NCI-H460 (cell line): ENCODE measurements at regions not wholly inside any gene's neighbourhood (a gene's known extent, or its start where the extent isn't known, plus 50 kb on each side); places are given as distances from the start of the nearest gene placed in this dataset.
"Not testable (repeated sequence)": the region's sequence is repeated elsewhere in the genome, so short reads cannot be mapped to it uniquely, and the experiment has no call there.

Experiments
- DNase-seq: peaks from one replicate; pipeline ENCODE4 v3.0.0-alpha.2; 2016; ENCODE audit warnings: low read depth; ENCODE audit errors: extremely low read depth

GRCh38 chr2:85969367-85969766 is 80.6 kb upstream of the ST3GAL5 start:
- not testable (repeated sequence) for DNase-seq

- not testable (repeated sequence) for DNase-seq
Observed at GRCh38 chr2:85965770-85966169, 77.0 kb upstream of the ST3GAL5 start.

- peak; percentile 43 for DNase-seq
Observed at GRCh38 chr2:85963747-85964418, 75.1 kb upstream of the ST3GAL5 start.

- no peak for DNase-seq
Observed at GRCh38 chr2:85963068-85963467, 74.3 kb upstream of the ST3GAL5 start.

- no peak for DNase-seq
Observed at GRCh38 chr2:85961754-85962153, 73.0 kb upstream of the ST3GAL5 start.

GRCh38 chr2:85961053-85961452 is 72.3 kb upstream of the ST3GAL5 start:
- DNase-seq = no peak

GRCh38 chr2:85959826-85960225 is 71.0 kb upstream of the ST3GAL5 start:
- DNase-seq = no peak

- no peak for DNase-seq
Observed at GRCh38 chr2:85959185-85959584, 70.4 kb upstream of the ST3GAL5 start.

GRCh38 chr2:85958731-85959130 is 69.9 kb upstream of the ST3GAL5 start:
- no peak for DNase-seq

GRCh38 chr2:85957256-85957655 is 68.5 kb upstream of the ST3GAL5 start:
- no peak for DNase-seq

GRCh38 chr2:85956646-85957039 is 67.9 kb upstream of the ST3GAL5 start:
- DNase-seq = no peak

GRCh38 chr2:85954590-85955458 is 66.0 kb upstream of the ST3GAL5 start:
- DNase-seq = no peak

- DNase-seq = no peak
Observed at GRCh38 chr2:85954192-85954589, 65.4 kb upstream of the ST3GAL5 start.

GRCh38 chr2:85953476-85953875 is 64.7 kb upstream of the ST3GAL5 start:
- no peak for DNase-seq

- no peak for DNase-seq
Observed at GRCh38 chr2:85952196-85952734, 63.5 kb upstream of the ST3GAL5 start.

GRCh38 chr2:85951351-85952067 is 62.7 kb upstream of the ST3GAL5 start:
- DNase-seq = no peak

GRCh38 chr2:85950743-85951142 is 62.0 kb upstream of the ST3GAL5 start:
- no peak for DNase-seq

GRCh38 chr2:85949280-85949679 is 60.5 kb upstream of the ST3GAL5 start:
- no peak for DNase-seq

- DNase-seq = no peak
Observed at GRCh38 chr2:85947593-85947992, 58.8 kb upstream of the ST3GAL5 start.

GRCh38 chr2:85945586-85945985 is 56.8 kb upstream of the ST3GAL5 start:
- no peak for DNase-seq

- no peak for DNase-seq
Observed at GRCh38 chr2:85945172-85945571, 56.4 kb upstream of the ST3GAL5 start.
